ENCODE measurements at regions not wholly inside any gene's neighbourhood (a gene's known extent, or its start where the extent isn't known, plus 50 kb on each side); places are given as distances from the start of the nearest gene placed in this dataset.

DNA sequence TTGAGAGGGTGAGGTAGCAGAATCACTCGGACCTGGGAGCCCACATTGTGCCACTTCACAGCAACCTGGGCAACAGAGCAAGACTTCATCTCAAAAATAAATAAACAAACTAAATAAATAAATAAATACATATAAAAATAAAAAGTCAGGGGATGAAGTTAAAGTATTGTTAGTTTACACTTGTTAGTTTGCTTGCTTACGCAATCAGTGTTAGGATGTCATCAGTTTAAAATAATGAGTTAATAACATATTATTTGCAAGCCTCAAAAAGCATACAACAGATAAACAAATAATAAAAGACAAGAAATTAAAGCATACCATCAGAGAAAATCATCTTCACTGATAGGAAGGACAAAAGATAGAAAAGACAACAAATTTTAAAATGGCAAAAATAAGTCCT, 891.1 kb upstream of the PCDH7 start:
- no peaks in the 10 kb centered on the region for H3K4me1 ChIP-seq (ENCODE audit: low read depth)
- intact Hi-C loops (cut with DNase I, micrococcal nuclease), result no loop called here
- ATAC-seq (no peak), DNase-seq (no peak)
- no peaks in the 10 kb centered on the region for H3K36me3 ChIP-seq (ENCODE audit: low read depth)
- TF ChIP-seq, protein P1, sequence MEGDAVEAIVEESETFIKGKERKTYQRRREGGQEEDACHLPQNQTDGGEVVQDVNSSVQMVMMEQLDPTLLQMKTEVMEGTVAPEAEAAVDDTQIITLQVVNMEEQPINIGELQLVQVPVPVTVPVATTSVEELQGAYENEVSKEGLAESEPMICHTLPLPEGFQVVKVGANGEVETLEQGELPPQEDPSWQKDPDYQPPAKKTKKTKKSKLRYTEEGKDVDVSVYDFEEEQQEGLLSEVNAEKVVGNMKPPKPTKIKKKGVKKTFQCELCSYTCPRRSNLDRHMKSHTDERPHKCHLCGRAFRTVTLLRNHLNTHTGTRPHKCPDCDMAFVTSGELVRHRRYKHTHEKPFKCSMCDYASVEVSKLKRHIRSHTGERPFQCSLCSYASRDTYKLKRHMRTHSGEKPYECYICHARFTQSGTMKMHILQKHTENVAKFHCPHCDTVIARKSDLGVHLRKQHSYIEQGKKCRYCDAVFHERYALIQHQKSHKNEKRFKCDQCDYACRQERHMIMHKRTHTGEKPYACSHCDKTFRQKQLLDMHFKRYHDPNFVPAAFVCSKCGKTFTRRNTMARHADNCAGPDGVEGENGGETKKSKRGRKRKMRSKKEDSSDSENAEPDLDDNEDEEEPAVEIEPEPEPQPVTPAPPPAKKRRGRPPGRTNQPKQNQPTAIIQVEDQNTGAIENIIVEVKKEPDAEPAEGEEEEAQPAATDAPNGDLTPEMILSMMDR (IDR thresholded peaks at IDR 0.05), result no peak
- peaks cover 34% of the 10 kb centered on the region for H3K9me3 ChIP-seq
- no peak overlapping the region for H3K4me3 ChIP-seq

DNA sequence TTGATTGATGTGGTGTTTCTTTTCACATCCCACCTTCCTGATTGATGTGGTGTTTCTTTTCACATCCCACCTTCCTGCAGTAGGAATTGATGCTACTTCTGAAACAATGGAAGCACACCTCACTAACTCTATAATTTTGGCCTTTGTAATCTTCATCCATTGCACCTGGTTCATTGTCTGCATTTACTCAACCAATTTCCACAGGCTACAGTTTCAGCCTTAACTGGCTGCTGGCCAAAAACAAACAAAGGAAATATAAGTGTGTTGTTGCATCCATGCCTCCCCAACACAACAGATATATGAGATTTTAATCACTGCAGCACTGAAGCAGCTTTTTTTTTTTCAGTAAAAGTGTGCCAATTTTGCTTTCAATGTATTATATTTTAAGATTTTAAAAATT, 867.6 kb upstream of the PCDH7 start:
- H3K4me3 ChIP-seq, result no peak overlapping the region
- TF ChIP-seq, protein P1 (IDR thresholded peaks at IDR 0.05), result no peak
- DNase-seq (no peak), ATAC-seq (no peak)
- peaks cover 32% of the 10 kb centered on the region for H3K9me3 ChIP-seq
- intact Hi-C loops (cut with DNase I, micrococcal nuclease), result no loop called here
- no peaks in the 10 kb centered on the region for H3K36me3 ChIP-seq (ENCODE audit: low read depth)
- H3K4me1 ChIP-seq (ENCODE audit: low read depth), result no peaks in the 10 kb centered on the region

DNA sequence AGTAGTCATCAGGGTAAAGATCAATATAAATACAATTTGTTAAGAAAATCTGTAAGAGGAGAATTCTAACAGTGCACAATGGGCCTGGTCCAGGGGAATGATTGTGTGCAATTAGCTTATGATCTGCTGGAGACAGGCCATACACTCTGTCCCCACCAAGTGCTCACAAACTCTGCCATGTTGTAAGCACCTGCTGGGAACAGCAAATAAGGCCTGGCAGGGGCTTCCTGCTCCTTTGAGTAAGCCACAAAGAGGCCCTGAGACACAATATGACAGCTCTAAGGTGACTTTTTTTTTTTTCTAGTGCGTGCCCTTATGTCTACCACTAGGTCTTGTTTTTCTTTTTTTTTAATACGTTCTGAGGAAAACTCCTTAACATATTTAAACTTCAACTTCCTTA, 866.3 kb upstream of the PCDH7 start:
- intact Hi-C loops (cut with DNase I, micrococcal nuclease), result no loop called here
- no peak for ATAC-seq
- TF ChIP-seq, protein P1 (IDR thresholded peaks at IDR 0.05), result no peak

DNA sequence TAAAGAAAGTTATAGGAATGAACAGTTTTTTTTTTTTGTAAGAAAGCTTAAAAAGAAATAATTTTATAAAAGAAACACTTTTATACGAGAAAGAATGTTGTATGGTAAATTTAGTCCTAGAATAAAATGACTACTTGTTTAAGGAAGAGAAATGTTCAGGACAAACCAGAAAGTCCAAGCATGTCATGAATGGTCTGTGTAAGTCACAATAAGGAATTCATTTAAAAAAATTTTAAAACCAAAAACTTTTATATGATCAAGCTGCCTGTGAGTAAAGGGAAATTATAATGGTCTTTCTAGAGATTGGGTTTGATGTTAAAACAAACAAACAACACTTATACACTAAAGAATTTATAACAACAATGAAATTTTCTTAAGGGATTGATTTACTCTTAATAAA, 858.9 kb upstream of the PCDH7 start:
- Histone ChIP-seq H3K4me3 (no peak overlapping the region), H3K9me3 (peaks cover 77% of the 10 kb centered on the region), H3K36me3 (ENCODE audit: low read depth) (no peaks in the 10 kb centered on the region), H3K4me1 (ENCODE audit: low read depth) (no peaks in the 10 kb centered on the region)
- intact Hi-C loops (cut with DNase I, micrococcal nuclease), result no loop called here
- ATAC-seq (no peak), DNase-seq (no peak)
- TF ChIP-seq, protein P1 (IDR thresholded peaks at IDR 0.05), result no peak

More for the DNA sequence above, 866.3 kb upstream of the PCDH7 start:
- Histone ChIP-seq H3K4me3 (no peak overlapping the region), H3K9me3 (peaks cover 38% of the 10 kb centered on the region), H3K4me1 (ENCODE audit: low read depth) (no peaks in the 10 kb centered on the region), H3K36me3 (ENCODE audit: low read depth) (no peaks in the 10 kb centered on the region)
- DNase-seq, result no peak

DNA sequence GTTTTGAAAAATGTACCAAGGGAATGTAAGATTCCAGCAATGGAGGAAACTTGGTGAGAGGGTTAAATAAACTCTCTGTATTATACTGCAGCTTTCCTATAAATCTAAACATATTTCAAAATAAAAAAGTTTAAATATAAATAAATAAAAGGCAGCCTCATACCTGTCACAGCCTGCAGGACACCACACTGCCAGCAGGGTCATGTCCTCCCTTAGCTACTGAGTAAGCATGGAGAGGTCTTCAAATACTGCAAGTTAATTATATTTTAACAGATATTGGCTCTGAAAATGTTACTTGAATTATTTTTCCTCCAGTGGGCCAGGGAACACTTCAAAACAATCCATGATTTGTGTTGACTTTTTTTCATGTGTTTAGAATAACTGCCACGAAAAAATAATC, 852.8 kb upstream of the PCDH7 start:
- Histone ChIP-seq H3K36me3 (ENCODE audit: low read depth) (no peaks in the 10 kb centered on the region), H3K4me3 (no peak overlapping the region), H3K9me3 (peaks cover 66% of the 10 kb centered on the region), H3K4me1 (ENCODE audit: low read depth) (no peaks in the 10 kb centered on the region)
- intact Hi-C loops (cut with DNase I, micrococcal nuclease), result no loop called here
- ATAC-seq, result no peak
- no peak for DNase-seq
- TF ChIP-seq, protein P1 (IDR thresholded peaks at IDR 0.05), result no peak

DNA sequence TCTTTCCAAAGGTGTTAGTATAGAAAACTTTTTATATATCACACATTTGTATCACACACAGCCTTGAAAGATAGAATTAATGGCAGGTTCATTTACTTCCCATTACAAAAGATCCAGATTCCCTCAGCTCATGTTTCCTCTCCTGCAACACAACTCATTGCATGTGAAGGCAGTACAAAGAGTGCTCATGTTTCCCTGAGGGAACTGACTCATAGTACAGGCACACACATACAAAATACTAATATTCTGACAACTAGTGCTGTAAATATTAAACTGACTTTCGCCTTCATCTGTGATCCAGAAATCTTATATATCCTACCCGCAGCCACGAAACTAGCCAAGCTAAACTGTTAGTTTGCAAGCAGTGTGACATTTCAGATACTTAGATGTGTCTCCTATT, 819.8 kb upstream of the PCDH7 start:
- no peaks in the 10 kb centered on the region for H3K4me1 ChIP-seq (ENCODE audit: low read depth)
- H3K36me3 ChIP-seq (ENCODE audit: low read depth), result no peaks in the 10 kb centered on the region
- intact Hi-C loops (cut with DNase I, micrococcal nuclease), result no loop called here
- TF ChIP-seq, protein P1 (IDR thresholded peaks at IDR 0.05), result no peak
- H3K4me3 ChIP-seq, result no peak overlapping the region
- H3K9me3 ChIP-seq, result peaks cover 22% of the 10 kb centered on the region
- DNase-seq (no peak), ATAC-seq (no peak)
